ENCODE measurements at regions not wholly inside any gene's neighbourhood (a gene's known extent, or its start where the extent isn't known, plus 50 kb on each side); places are given as distances from the start of the nearest gene placed in this dataset.

DNA sequence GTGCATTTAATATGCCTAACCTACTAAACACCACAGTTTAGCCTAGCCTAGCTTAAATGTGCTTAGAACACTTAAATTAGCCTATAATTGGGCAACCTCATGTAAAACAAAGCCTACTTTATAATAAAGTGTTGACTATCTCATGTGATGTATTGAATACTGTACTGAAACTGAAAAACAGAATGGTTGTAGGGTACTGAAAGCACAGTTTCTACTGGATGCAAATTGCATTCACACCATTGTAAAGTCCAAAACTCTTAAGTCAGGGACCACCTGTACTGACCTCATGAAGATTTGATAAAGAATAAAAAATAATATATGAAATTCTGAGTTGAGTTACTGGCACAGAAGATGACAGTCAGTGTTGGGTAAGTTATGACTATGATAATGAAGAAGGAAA is 625.4 kb upstream of the SOX9 start:
- Histone ChIP-seq H3K36me3 (no peaks in the 10 kb centered on the region), H3K27ac (no peak overlapping the region), H3K4me1 (no peaks in the 10 kb centered on the region), H3K27me3 (ENCODE audit: low read depth) (no peaks in the 10 kb centered on the region), H3K4me3 (no peak overlapping the region), H3K9me3 (no peaks in the 10 kb centered on the region)
- no peak for TF ChIP-seq CTCF (IDR thresholded peaks at IDR 0.05)
- intact Hi-C loops (cut with DNase I) = no loop called here
- ATAC-seq (no peak), DNase-seq (no peak)

GRCh38 chr17:71496552-71496951 is 624.3 kb upstream of the SOX9 start:
- DNase-seq = no peak
- ATAC-seq = no peak
- intact Hi-C loops (cut with DNase I) = no loop called here

DNA sequence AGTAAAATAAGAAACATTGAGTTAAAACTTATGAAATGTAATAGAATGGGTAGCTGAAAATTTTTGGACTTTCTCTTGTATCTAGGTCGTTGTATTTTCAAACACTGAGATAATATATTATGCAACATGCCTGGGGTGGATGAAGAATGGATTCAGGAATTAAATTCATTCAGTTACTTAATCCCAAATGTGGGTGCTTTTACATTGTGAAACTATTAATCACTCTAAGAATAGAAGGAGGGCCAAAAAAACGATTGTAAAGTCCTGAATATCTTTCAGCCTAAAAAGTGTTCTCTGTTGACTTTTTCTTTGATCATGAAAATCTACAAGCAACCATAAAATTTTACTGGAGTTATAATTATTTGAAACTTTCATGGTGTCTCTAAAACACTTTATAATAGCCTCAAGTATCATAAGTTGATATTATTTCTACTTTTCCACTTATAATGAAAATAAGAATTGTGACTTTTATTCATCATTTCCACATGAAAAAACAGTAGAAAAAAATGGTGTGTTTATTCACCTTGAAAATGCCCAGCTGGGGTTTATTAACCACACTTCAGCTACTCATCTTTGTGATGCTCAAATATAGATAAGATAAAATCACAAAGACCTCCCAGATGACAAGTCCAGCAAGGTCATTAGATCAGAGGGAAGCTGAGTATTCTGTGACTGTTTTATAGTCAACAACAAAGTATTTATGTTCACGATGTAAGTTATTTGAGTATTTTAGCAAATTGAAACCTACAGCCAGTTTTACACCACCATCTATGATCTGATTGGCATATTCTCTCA is 619.9 kb upstream of the SOX9 start:
- Histone ChIP-seq H3K27ac (no peak overlapping the region), H3K36me3 (no peaks in the 10 kb centered on the region), H3K4me1 (no peaks in the 10 kb centered on the region), H3K9me3 (no peaks in the 10 kb centered on the region), H3K4me3 (no peak overlapping the region), H3K27me3 (ENCODE audit: low read depth) (no peaks in the 10 kb centered on the region)
- ATAC-seq (no peak), DNase-seq (no peak)
- TF ChIP-seq CTCF (IDR thresholded peaks at IDR 0.05) = no peak
- intact Hi-C loops (cut with DNase I) = no loop called here

More at GRCh38 chr17:71496552-71496951, 624.3 kb upstream of the SOX9 start:
- Histone ChIP-seq H3K4me1 (no peaks in the 10 kb centered on the region), H3K4me3 (no peak overlapping the region), H3K36me3 (no peaks in the 10 kb centered on the region), H3K27ac (no peak overlapping the region), H3K9me3 (no peaks in the 10 kb centered on the region), H3K27me3 (ENCODE audit: low read depth) (no peaks in the 10 kb centered on the region)
- TF ChIP-seq CTCF (IDR thresholded peaks at IDR 0.05) = no peak

DNA sequence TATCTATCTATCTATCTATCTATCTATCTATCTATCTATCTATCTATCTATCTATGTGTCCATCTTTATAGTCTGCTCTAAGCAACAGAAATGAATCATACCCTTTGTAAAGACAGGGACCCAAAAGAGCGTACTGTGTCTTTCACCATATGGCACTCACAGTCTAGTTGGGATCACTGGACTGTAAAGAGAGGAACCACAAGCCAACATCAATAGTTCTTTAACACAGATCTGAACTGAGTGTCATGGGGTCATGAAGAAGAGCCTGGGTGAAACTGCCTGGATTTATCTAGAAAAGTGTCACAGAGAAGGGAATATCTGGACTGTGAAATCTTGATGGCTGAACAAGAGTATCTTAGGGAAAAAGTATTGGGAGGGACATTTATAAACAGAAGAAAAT is 619.1 kb upstream of the SOX9 start:
- H3K27me3 ChIP-seq (ENCODE audit: low read depth) = no peaks in the 10 kb centered on the region
- no peak overlapping the region for H3K27ac ChIP-seq
- no peaks in the 10 kb centered on the region for H3K36me3 ChIP-seq
- H3K4me3 ChIP-seq = no peak overlapping the region
- H3K9me3 ChIP-seq = no peaks in the 10 kb centered on the region
- DNase-seq (no peak), ATAC-seq (no peak)
- TF ChIP-seq CTCF (IDR thresholded peaks at IDR 0.05) = no peak
- H3K4me1 ChIP-seq = no peaks in the 10 kb centered on the region
- intact Hi-C loops (cut with DNase I) = no loop called here

DNA sequence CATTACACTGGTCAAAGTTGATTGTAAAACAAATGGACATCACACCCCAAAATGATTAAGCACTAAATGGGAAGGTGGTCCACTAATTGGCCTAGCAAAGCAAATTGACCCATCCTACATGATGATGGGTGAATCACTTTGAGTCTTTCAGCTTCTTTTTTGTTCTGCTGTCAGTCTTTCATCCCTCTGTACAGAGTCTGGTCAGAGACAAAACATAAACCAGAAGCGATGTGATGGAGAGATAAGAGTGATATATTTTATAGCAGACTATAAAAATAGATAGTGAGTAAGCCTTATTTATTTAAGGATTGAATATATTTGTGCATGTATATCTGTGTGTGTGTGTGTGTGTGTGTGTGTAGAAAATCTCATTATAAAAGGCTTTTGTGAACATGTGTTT is 618.4 kb upstream of the SOX9 start:
- Histone ChIP-seq H3K27me3 (ENCODE audit: low read depth) (no peaks in the 10 kb centered on the region), H3K9me3 (no peaks in the 10 kb centered on the region), H3K4me3 (no peak overlapping the region), H3K27ac (no peak overlapping the region), H3K4me1 (no peaks in the 10 kb centered on the region), H3K36me3 (no peaks in the 10 kb centered on the region)
- no peak for TF ChIP-seq CTCF (IDR thresholded peaks at IDR 0.05)
- no peak for DNase-seq
- ATAC-seq = no peak
- intact Hi-C loops (cut with DNase I) = no loop called here

Data from lower lobe of right lung (tissue), 2 donors.